HEK293 (cell line): ENCODE measurements at regions not wholly inside any gene's neighbourhood (a gene's known extent, or its start where the extent isn't known, plus 50 kb on each side); places are given as distances from the start of the nearest gene placed in this dataset.

ENCODE experiments used
- CTCF ChIP-seq: fragments of 450-650 bp; formaldehyde crosslinking; IDR thresholded peaks from 2 replicates; pipeline ENCODE4 v1.5.1; 2016; ENCODE audit warnings: missing biosample characterization, missing genetic modification characterization
- REST ChIP-seq: fragments of 450-650 bp; formaldehyde crosslinking; IDR thresholded peaks from 2 replicates; pipeline ENCODE4 v1.5.1; 2016; ENCODE audit warnings: missing biosample characterization, missing genetic modification characterization
- SP2 ChIP-seq: fragments of 450-650 bp; formaldehyde crosslinking; IDR thresholded peaks from 2 replicates; pipeline ENCODE4 v1.5.1; 2016; ENCODE audit warnings: missing biosample characterization, missing genetic modification characterization
- WT1 ChIP-seq: fragments of 450-650 bp; formaldehyde crosslinking; IDR thresholded peaks from 2 replicates; pipeline ENCODE4 v1.5.1; 2016; ENCODE audit warnings: missing biosample characterization, missing genetic modification characterization
- ZNF274 ChIP-seq, 2 experiments: fragments of 200-500 bp in 1 of 2; fragments of 450-650 bp in 1 of 2; sonication (Bioruptor generic) in 1 of 2; formaldehyde crosslinking in 1 of 2; IDR thresholded peaks; 2 replicates each; pipeline versions ENCODE4 v1.5.1 to v1.6.1; 2014 to 2016; ENCODE audit warnings: borderline replicate concordance in 1 of 2, inconsistent platforms in 1 of 2, low read length in 1 of 2, missing biosample characterization in 1 of 2, missing genetic modification characterization in 1 of 2
- ZNF423 ChIP-seq: fragments of 450-650 bp; formaldehyde crosslinking; IDR thresholded peaks from 2 replicates; pipeline ENCODE4 v1.5.1; 2016; ENCODE audit warnings: missing biosample characterization, missing genetic modification characterization
- ZNF843 ChIP-seq: fragments of 450-650 bp; formaldehyde crosslinking; IDR thresholded peaks from 2 replicates; pipeline ENCODE4 v1.5.1; 2016; ENCODE audit warnings: missing biosample characterization, missing genetic modification characterization

GRCh38 chr7:13240349-13240748, 552.9 kb downstream of the ARL4A start:
- TF ChIP-seq CTCF (no peak), ZNF274 (IDR thresholded peaks at IDR 0.05; ENCODE audit: low read length) (no peak), ZNF274 (tag by site-specific recombination; IDR thresholded peaks at IDR 0.05; ENCODE audit: borderline replicate concordance) (no peak), ZNF843 (tag by site-specific recombination) (no peak), ZNF423 (no peak), SP2 (tag by site-specific recombination) (no peak), WT1 (tag by site-specific recombination) (no peak), REST (tag by site-specific recombination) (no peak)
